Skeletal muscle tissue (tissue), 3 donors: ENCODE measurements at regions not wholly inside any gene's neighbourhood (a gene's known extent, or its start where the extent isn't known, plus 50 kb on each side); places are given as distances from the start of the nearest gene placed in this dataset.

Experiments
- H3K27ac ChIP-seq: one replicate; pipeline ENCODE4 v1.7.0; 2013; ENCODE audit warnings: mild to moderate bottlenecking, low read depth, low read length, inconsistent platforms
- H3K27me3 ChIP-seq, 3 donors: one replicate each; pipeline ENCODE4 v1.7.0; 2013; ENCODE audit warnings: low read length in 3 of 3; ENCODE audit not compliant: control insufficient read depth in 3 of 3, insufficient read depth in 3 of 3
- H3K36me3 ChIP-seq, 3 donors: one replicate each; pipeline ENCODE4 v1.7.0; 2013; ENCODE audit warnings: low read length in 3 of 3; ENCODE audit not compliant: control insufficient read depth in 3 of 3, insufficient read depth in 3 of 3
- H3K4me1 ChIP-seq, 3 donors: one replicate each; pipeline ENCODE4 v1.7.0; 2013; ENCODE audit warnings: low read length in 3 of 3, mild to moderate bottlenecking in 3 of 3; ENCODE audit not compliant: control insufficient read depth in 3 of 3, insufficient read depth in 3 of 3
- H3K4me3 ChIP-seq, 3 donors: one replicate each; pipeline ENCODE4 v1.7.0; 2013; ENCODE audit warnings: low read length in 3 of 3
- H3K9ac ChIP-seq, 3 donors: one replicate each; pipeline ENCODE4 v1.7.0; 2013; ENCODE audit warnings: low read length in 3 of 3, mild to moderate bottlenecking in 3 of 3, moderate library complexity in 2 of 3, low read depth in 1 of 3
- H3K9me3 ChIP-seq, 3 donors: one replicate each; pipeline ENCODE4 v1.7.0; 2013; ENCODE audit warnings: low read length in 3 of 3; ENCODE audit not compliant: control insufficient read depth in 3 of 3
- donor health status: Osteomylitis.

DNA sequence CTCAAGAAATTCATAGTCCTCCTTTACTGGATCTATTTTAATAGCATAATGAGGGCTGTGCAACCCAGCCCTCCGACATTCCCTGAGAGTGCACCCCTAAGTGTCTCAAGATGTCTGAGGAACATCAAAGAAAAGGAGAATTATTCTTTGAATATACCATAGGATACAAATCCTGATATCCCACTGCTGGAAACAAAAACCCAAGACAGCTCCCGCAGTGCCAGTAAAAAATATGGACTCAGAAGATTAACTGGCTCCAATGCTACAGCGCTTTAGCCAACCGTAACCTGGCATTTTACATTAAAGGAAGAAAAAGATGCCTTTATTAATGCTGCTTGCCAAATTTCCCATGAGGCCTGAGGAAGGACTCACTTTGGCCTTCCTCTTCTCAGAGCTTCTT, 168.4 kb downstream of the TTC32 start:
- no peak overlapping the region for H3K9ac ChIP-seq
- H3K27me3 ChIP-seq, result no peaks in the 10 kb centered on the region
- no peak overlapping the region for H3K27ac ChIP-seq
- H3K36me3 ChIP-seq, result no peaks in the 10 kb centered on the region
- H3K9me3 ChIP-seq, result no peaks in the 10 kb centered on the region
- peaks cover 29 to 40% (median 31%) of the 10 kb centered on the region in 3 donors for H3K4me1 ChIP-seq
- H3K4me3 ChIP-seq, result no peak overlapping the region

GRCh38 chr2:19732255-19732654, 169.5 kb downstream of the TTC32 start:
- Histone ChIP-seq H3K27me3 (no peaks in the 10 kb centered on the region), H3K4me1 (peaks cover 20 to 28% (median 26%) of the 10 kb centered on the region in 3 donors), H3K36me3 (no peaks in the 10 kb centered on the region), H3K9me3 (no peaks in the 10 kb centered on the region), H3K27ac (no peak overlapping the region), H3K4me3 (no peak overlapping the region), H3K9ac (no peak overlapping the region)

- H3K9me3 ChIP-seq, result no peaks in the 10 kb centered on the region
- H3K27me3 ChIP-seq, result no peaks in the 10 kb centered on the region
- peaks cover 16 to 24% (median 22%) of the 10 kb centered on the region in 3 donors for H3K4me1 ChIP-seq
- H3K4me3 ChIP-seq, result no peak overlapping the region
- no peak overlapping the region for H3K27ac ChIP-seq
- no peaks in the 10 kb centered on the region for H3K36me3 ChIP-seq
- no peak overlapping the region for H3K9ac ChIP-seq
Observed at GRCh38 chr2:19731515-19731914, 170.3 kb downstream of the TTC32 start.

GRCh38 chr2:19731037-19731436, 170.7 kb downstream of the TTC32 start:
- Histone ChIP-seq H3K36me3 (no peaks in the 10 kb centered on the region), H3K9ac (no peak overlapping the region), H3K4me3 (no peak overlapping the region), H3K9me3 (no peaks in the 10 kb centered on the region), H3K27ac (no peak overlapping the region), H3K4me1 (peaks cover 11 to 19% (median 18%) of the 10 kb centered on the region in 3 donors), H3K27me3 (no peaks in the 10 kb centered on the region)

DNA sequence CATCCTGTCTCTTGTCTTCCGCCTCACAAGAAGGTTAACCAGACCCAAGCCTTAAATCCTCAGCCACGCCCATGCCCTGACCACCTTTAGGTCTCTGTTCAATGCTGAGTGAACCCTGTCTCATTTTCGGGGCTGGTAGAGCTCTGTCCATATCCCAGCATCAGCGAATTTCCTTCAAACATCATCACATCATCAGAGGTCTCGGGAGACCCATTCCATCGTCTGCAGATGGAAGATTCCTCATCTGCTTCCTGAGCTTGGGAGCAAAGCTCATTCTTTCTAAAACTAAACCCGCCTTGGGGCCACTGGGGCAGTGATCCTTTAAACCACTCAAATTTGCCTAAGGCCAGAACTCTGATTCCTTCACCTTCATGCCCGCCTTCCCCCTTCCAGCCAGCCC, 173.7 kb downstream of the TTC32 start:
- Histone ChIP-seq H3K27ac (no peak overlapping the region), H3K36me3 (no peaks in the 10 kb centered on the region)

GRCh38 chr2:19725392-19725791, 176.4 kb downstream of the TTC32 start:
- Histone ChIP-seq H3K9ac (no peak overlapping the region), H3K9me3 (no peaks in the 10 kb centered on the region), H3K4me1 (peaks cover 0 to 13% (median 5%) of the 10 kb centered on the region in 3 donors), H3K27me3 (no peaks in the 10 kb centered on the region), H3K27ac (no peak overlapping the region), H3K36me3 (no peaks in the 10 kb centered on the region), H3K4me3 (no peak overlapping the region)

More for the DNA sequence above, 173.7 kb downstream of the TTC32 start:
- no peak overlapping the region for H3K9ac ChIP-seq
- H3K27me3 ChIP-seq, result no peaks in the 10 kb centered on the region
- no peaks in the 10 kb centered on the region for H3K9me3 ChIP-seq
- H3K4me3 ChIP-seq, result no peak overlapping the region
- peaks cover 0 to 6% (median 2%) of the 10 kb centered on the region in 3 donors for H3K4me1 ChIP-seq

DNA sequence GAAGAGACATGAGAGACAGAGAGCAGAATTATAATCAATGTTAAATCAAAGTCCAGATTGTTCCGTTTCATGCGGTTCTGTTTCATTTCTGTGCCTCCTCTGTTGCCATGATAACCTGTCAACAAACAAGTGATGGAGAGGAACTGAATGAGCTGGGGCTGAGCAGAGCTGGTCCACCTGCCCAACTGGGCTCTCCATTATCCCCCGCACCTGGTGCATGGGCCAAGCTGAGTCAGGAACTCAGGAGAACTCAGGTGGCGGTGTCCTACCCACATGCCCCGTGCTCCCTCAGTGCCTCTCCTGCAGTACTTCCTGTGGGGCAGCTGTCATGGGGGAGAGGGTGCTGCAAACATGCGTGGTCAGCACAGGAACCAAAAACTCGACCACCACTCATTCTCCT, 178.8 kb downstream of the TTC32 start:
- Histone ChIP-seq H3K27ac (no peak overlapping the region), H3K36me3 (no peaks in the 10 kb centered on the region), H3K9me3 (no peaks in the 10 kb centered on the region), H3K4me3 (no peak overlapping the region), H3K9ac (no peak overlapping the region), H3K27me3 (no peaks in the 10 kb centered on the region), H3K4me1 (peaks cover 0 to 13% (median 5%) of the 10 kb centered on the region in 3 donors)

DNA sequence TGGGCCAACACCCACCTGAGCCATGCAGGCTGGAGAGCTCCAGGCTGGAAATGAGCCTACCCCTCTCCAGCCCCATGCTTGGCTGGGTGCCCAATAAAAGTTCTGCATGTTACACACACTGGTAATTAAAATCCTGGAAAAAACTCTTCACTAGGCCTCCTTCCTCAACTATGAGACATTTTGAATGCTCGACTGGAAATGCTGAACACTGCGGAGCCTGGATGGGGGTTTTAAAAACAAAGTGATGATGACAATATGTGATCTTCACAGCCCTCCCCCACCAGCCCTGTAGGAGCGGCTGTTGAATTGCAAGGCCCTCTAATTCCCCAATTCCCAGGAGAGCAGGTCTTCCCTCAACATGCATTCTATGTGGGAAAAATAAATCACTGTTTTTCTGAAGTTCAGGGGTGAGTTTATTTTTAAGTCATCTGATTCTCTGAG, 179.2 kb downstream of the TTC32 start:
- Histone ChIP-seq H3K36me3 (no peaks in the 10 kb centered on the region), H3K27me3 (no peaks in the 10 kb centered on the region), H3K4me3 (no peak overlapping the region), H3K27ac (no peak overlapping the region), H3K9ac (no peak overlapping the region), H3K9me3 (no peaks in the 10 kb centered on the region), H3K4me1 (peaks cover 0 to 8% (median 5%) of the 10 kb centered on the region in 3 donors)

GRCh38 chr2:19720306-19720705, 181.5 kb downstream of the TTC32 start:
- Histone ChIP-seq H3K27me3 (no peaks in the 10 kb centered on the region), H3K9ac (no peak overlapping the region), H3K9me3 (no peaks in the 10 kb centered on the region), H3K27ac (no peak overlapping the region), H3K36me3 (no peaks in the 10 kb centered on the region), H3K4me1 (peaks cover 0 to 8% (median 5%) of the 10 kb centered on the region in 3 donors), H3K4me3 (no peak overlapping the region)

DNA sequence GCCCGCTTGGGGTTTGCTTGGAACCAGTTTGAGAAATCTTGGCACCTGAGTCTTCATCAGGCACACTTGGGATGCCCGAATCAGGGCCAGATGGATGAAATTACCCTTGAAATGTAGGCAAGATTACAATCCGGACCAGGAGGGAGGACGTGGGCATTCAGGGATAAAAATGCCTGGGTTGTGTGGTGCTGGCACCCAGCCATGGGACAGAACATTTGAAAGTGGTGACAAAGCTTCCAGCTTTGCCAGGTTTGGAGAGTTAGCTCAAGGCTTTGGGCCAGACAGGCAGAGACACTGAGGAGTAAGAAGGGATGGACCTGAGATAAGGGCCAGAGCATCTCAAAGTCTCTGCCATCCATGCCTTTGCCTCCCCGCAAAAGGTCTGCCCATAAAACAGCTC, 182.2 kb downstream of the TTC32 start:
- Histone ChIP-seq H3K9me3 (no peaks in the 10 kb centered on the region), H3K4me1 (peaks cover 0 to 8% (median 5%) of the 10 kb centered on the region in 3 donors), H3K27ac (no peak overlapping the region), H3K36me3 (no peaks in the 10 kb centered on the region), H3K4me3 (no peak overlapping the region), H3K27me3 (no peaks in the 10 kb centered on the region), H3K9ac (no peak overlapping the region)

- Histone ChIP-seq H3K27me3 (no peaks in the 10 kb centered on the region), H3K9me3 (no peaks in the 10 kb centered on the region), H3K36me3 (no peaks in the 10 kb centered on the region), H3K27ac (no peak overlapping the region), H3K4me1 (no peaks in the 10 kb centered on the region), H3K4me3 (no peak overlapping the region), H3K9ac (no peak overlapping the region)
Observed at GRCh38 chr2:19717446-19717845, 184.3 kb downstream of the TTC32 start.
